ENCODE measurements at regions not wholly inside any gene's neighbourhood (a gene's known extent, or its start where the extent isn't known, plus 50 kb on each side); places are given as distances from the start of the nearest gene placed in this dataset.

- peak overlapping the region in 2 of 5 donors; percentile 13 to 63 for H3K27ac ChIP-seq
- intact Hi-C loops (cut with DNase I) = loop anchor here in 1 of 2 donors (5.0 kb wide), 1 partner anchor 436 kb away; no protein-coding TSS in a partner anchor
- no peaks in the 10 kb centered on the region for H3K36me3 ChIP-seq (replicated peaks in 1 of 2)
- H3K4me3 ChIP-seq = no peak overlapping the region
- peaks cover 0 to 8% of the 10 kb centered on the region in 2 donors for H3K4me1 ChIP-seq (replicated peaks in 1 of 2)
- DNase-seq = no peak
- TF ChIP-seq POLR2A (IDR thresholded peaks at IDR 0.05) = no peak
- no peak for TF ChIP-seq CTCF (IDR thresholded peaks at IDR 0.05)
- no peaks in the 10 kb centered on the region for H3K9me3 ChIP-seq (replicated peaks in 1 of 3)
- 60 to 72% (median 64%) methylated on average over 4 to 5 of the region's 5 CpGs for WGBS, 4 donors
- no peaks in the 10 kb centered on the region for H3K27me3 ChIP-seq
Measured at GRCh38 chr2:20526708-20527107, 79.8 kb downstream of the RHOB start.

GRCh38 chr2:20528713-20529112 lies 81.8 kb downstream of the RHOB start:
- Histone ChIP-seq H3K9me3 (replicated peaks in 1 of 3) (no peaks in the 10 kb centered on the region), H3K27ac (no peak overlapping the region), H3K4me3 (no peak overlapping the region), H3K4me1 (replicated peaks in 1 of 2) (peaks cover 0 to 8% of the 10 kb centered on the region in 2 donors), H3K36me3 (replicated peaks in 1 of 2) (no peaks in the 10 kb centered on the region), H3K27me3 (no peaks in the 10 kb centered on the region)
- intact Hi-C loops (cut with DNase I) = loop anchor here in 1 of 2 donors (5.0 kb wide), 1 partner anchor 434 kb away; no protein-coding TSS in a partner anchor
- no peak for TF ChIP-seq CTCF (IDR thresholded peaks at IDR 0.05)
- TF ChIP-seq POLR2A (IDR thresholded peaks at IDR 0.05) = no peak
- no peak for DNase-seq
- 92 to 96% (median 94%) methylated on average over 2 of the region's 2 CpGs for WGBS, 4 donors

- intact Hi-C loops (cut with DNase I) = no loop called here
- no peaks in the 10 kb centered on the region for H3K9me3 ChIP-seq (replicated peaks in 1 of 3)
- 88 to 97% (median 91%) methylated on average over 5 to 6 of the region's 6 CpGs for WGBS, 4 donors
- H3K27ac ChIP-seq = no peak overlapping the region
- no peaks in the 10 kb centered on the region for H3K36me3 ChIP-seq (replicated peaks in 1 of 2)
- no peak overlapping the region for H3K4me3 ChIP-seq
- no peak for DNase-seq
- no peak for TF ChIP-seq POLR2A (IDR thresholded peaks at IDR 0.05)
- no peak for TF ChIP-seq CTCF (IDR thresholded peaks at IDR 0.05)
- no peaks in the 10 kb centered on the region for H3K27me3 ChIP-seq
- H3K4me1 ChIP-seq (replicated peaks in 1 of 2) = peaks cover 0 to 8% of the 10 kb centered on the region in 2 donors
Measured at GRCh38 chr2:20530520-20530919, 83.6 kb downstream of the RHOB start.

GRCh38 chr2:20531633-20532262 lies 84.9 kb downstream of the RHOB start:
- Histone ChIP-seq H3K27me3 (no peaks in the 10 kb centered on the region), H3K4me3 (no peak overlapping the region), H3K27ac (peak overlapping the region in 1 of 5 donors; percentile 12), H3K4me1 (replicated peaks in 1 of 2) (peaks cover 0 to 5% of the 10 kb centered on the region in 2 donors), H3K9me3 (replicated peaks in 1 of 3) (no peaks in the 10 kb centered on the region), H3K36me3 (replicated peaks in 1 of 2) (no peaks in the 10 kb centered on the region)
- 58 to 75% (median 66%) methylated on average over 6 to 8 of the region's 8 CpGs for WGBS, 4 donors
- intact Hi-C loops (cut with DNase I) = no loop called here
- no peak for DNase-seq
- no peak for TF ChIP-seq POLR2A (IDR thresholded peaks at IDR 0.05)
- no peak for TF ChIP-seq CTCF (IDR thresholded peaks at IDR 0.05)

Measured in adrenal gland (tissue), 9 donors.